ENCODE measurements at regions not wholly inside any gene's neighbourhood (a gene's known extent, or its start where the extent isn't known, plus 50 kb on each side); places are given as distances from the start of the nearest gene placed in this dataset.

GRCh38 chr4:184548648-184549341 lies 74.4 kb upstream of the IRF2 start (continued):
- TF ChIP-seq ZBTB49 (CRISPR knock-in tag; IDR thresholded peaks at IDR 0.05; ENCODE audit: borderline replicate concordance), result no peak
- TF ChIP-seq PAXIP1 (CRISPR knock-in tag; conservative IDR thresholded peaks at IDR 0.05), result 0 out of 2 replicates have a peak, but pooled peaks have one; percentile 19
- TF ChIP-seq ZBTB42 (CRISPR knock-in tag; IDR thresholded peaks at IDR 0.05), result no peak
- TF ChIP-seq PRDM10 (CRISPR knock-in tag; IDR thresholded peaks at IDR 0.05; ENCODE audit: low read depth), result no peak
- 0 out of 2 replicates have a peak, but pooled peaks have one; percentile 17 for TF ChIP-seq YEATS4 (CRISPR knock-in tag; IDR thresholded peaks at IDR 0.05; ENCODE audit: borderline replicate concordance)
- TF ChIP-seq IRX3 (CRISPR knock-in tag; IDR thresholded peaks at IDR 0.05; ENCODE audit: borderline replicate concordance, low read depth), result no peak
- no peak for TF ChIP-seq ZNF781 (CRISPR knock-in tag; IDR thresholded peaks at IDR 0.05; ENCODE audit: borderline replicate concordance, not compliant biosample characterization)
- peak; percentile 49; the same call in 1 of the 2 replicates for TF ChIP-seq TBX2 (CRISPR knock-in tag; IDR thresholded peaks at IDR 0.05; ENCODE audit: borderline replicate concordance)
- no peak for TF ChIP-seq MLX (CRISPR knock-in tag; IDR thresholded peaks at IDR 0.05)
- no peak for TF ChIP-seq MYNN (CRISPR knock-in tag; IDR thresholded peaks at IDR 0.05; ENCODE audit: low read depth)
- TF ChIP-seq ATF4 (CRISPR knock-in tag; IDR thresholded peaks at IDR 0.05), result no peak
- TF ChIP-seq ZMYM3 (CRISPR knock-in tag; IDR thresholded peaks at IDR 0.05), result no peak
- 0 out of 2 replicates have a peak, but pooled peaks have one; percentile 23 for TF ChIP-seq UBTF (CRISPR knock-in tag; IDR thresholded peaks at IDR 0.05)

Data from HepG2 (cell line).